ENCODE measurements at regions not wholly inside any gene's neighbourhood (a gene's known extent, or its start where the extent isn't known, plus 50 kb on each side); places are given as distances from the start of the nearest gene placed in this dataset.

- no peak for TF ChIP-seq CTCF (conservative IDR thresholded peaks at IDR 0.05; ENCODE audit: low read depth, low read length)
- DNase-seq (ENCODE audit: low read depth), result no peak
- no peak overlapping the region for H3K4me3 ChIP-seq (ENCODE audit: low read length)
Observed at GRCh38 chr3:26104851-26105251, 315.0 kb downstream of the OXSM start.

DNA sequence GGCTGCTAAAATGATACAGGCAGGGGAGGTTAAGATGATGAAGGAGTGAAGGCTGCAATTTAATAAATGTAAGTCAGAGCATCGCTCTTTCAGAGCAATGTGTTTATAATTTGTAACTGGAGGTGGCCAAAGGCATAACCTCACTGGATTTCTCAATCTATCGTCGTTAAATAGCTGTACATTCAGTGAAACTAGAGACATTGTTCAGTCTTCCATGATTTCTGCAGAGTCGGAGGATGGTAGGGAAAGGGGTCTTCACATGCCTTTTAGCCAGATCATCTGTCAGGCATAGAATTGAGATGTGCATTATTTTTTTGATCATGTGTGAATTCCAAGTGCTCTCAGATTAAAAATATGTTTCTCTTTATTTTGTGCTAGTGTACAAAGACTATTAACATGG is 315.4 kb downstream of the OXSM start:
- no peak for DNase-seq (ENCODE audit: low read depth)
- TF ChIP-seq CTCF (conservative IDR thresholded peaks at IDR 0.05; ENCODE audit: low read depth, low read length), result no peak
- no peak overlapping the region for H3K4me3 ChIP-seq (ENCODE audit: low read length)

DNA sequence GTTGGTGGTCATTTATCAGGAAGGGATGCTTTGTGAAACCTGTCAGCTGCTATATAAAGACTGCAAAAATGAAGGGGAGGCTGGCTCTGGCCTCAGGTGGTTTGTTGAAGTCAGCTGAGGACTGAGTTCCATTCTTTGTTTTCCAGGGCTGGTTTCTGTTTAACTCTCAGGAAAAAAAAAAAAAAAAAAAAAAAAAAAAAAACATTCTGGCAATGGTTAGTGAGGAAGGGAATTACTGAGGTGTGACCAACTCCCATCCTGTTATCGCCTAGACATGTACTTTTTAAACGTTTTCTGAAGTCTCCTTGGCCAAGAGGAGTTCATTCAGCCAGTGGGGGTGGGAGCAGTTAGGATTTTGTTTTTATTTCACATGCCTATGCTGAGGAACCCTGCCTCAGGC is 316.3 kb downstream of the OXSM start:
- no peak overlapping the region for H3K4me3 ChIP-seq (ENCODE audit: low read length)
- TF ChIP-seq CTCF (conservative IDR thresholded peaks at IDR 0.05; ENCODE audit: low read depth, low read length), result no peak
- no peak for DNase-seq (ENCODE audit: low read depth)

DNA sequence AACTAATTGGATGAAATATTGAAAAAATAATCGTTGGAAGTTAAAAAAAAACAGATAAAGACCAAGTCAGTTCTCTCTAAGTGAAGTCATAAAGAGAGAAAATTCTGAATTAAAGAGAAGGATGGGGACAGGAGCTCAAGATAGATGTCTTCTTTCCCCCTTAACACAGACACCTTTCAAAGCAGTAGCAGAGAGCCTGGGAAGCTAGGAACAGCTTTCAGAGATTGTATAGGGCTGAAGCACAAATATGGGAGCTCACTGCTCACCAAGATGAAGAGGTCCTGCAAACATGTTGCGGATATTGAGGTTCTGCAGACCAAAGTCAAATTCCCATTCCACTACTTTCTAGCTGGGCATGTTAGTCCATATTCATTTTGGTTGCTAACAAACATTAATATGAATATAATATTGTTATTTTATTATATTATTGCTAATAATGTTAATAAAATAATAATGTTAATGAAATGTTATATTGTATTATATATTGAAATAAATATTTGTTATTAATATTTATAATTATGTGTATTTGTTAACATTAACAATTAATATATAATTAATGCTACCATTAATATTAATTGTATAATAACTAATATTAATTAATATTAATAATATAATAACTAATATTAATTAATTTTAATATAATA is 319.1 kb downstream of the OXSM start:
- DNase-seq (ENCODE audit: low read depth), result no peak
- no peak for TF ChIP-seq CTCF (conservative IDR thresholded peaks at IDR 0.05; ENCODE audit: low read depth, low read length)
- no peak overlapping the region for H3K4me3 ChIP-seq (ENCODE audit: low read length)

DNA sequence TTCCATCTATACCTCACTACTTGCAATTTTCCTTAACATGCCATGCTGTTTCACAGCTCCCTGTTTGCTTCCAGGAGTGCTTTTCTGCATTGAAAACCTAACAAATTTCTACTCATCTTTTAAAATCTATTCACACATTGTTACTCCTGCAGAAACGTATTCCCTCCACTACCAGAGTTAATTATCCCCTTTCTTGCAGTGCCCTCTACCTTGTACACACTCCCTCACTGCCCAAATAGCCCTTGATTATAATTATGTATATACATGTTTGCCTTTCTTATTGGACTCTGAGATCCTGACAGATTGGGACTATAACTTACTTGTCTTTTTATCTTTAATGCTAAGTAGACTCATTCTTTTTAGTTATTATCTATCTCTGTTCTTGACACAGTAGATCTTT is 325.0 kb downstream of the OXSM start:
- H3K4me3 ChIP-seq (ENCODE audit: low read length), result no peak overlapping the region
- no peak for DNase-seq (ENCODE audit: low read depth)
- TF ChIP-seq CTCF (conservative IDR thresholded peaks at IDR 0.05; ENCODE audit: low read depth, low read length), result no peak

GRCh38 chr3:26118165-26118564 is 328.3 kb downstream of the OXSM start:
- H3K4me3 ChIP-seq (ENCODE audit: low read length), result no peak overlapping the region
- TF ChIP-seq CTCF (conservative IDR thresholded peaks at IDR 0.05; ENCODE audit: low read depth, low read length), result no peak
- no peak for DNase-seq (ENCODE audit: low read depth)

GRCh38 chr3:26132942-26133341 is 343.1 kb downstream of the OXSM start:
- TF ChIP-seq CTCF (conservative IDR thresholded peaks at IDR 0.05; ENCODE audit: low read depth, low read length), result no peak
- H3K4me3 ChIP-seq (ENCODE audit: low read length), result no peak overlapping the region

More at GRCh38 chr3:26132942-26133341, 343.1 kb downstream of the OXSM start:
- no peak for DNase-seq (ENCODE audit: low read depth)

All from retinal pigment epithelial cell (primary cell).